ENCODE measurements at regions not wholly inside any gene's neighbourhood (a gene's known extent, or its start where the extent isn't known, plus 50 kb on each side); places are given as distances from the start of the nearest gene placed in this dataset. TPM values are rescaled to one million over a fixed set of nuclear protein-coding genes. Genes with fewer than 3 reads are reported as not detected.

GRCh38 chrX:114390251-114390796, 193.6 kb upstream of the HTR2C start:
- no peaks in the 10 kb centered on the region for H3K4me1 ChIP-seq (ENCODE audit: control insufficient read depth in 4 of 4, insufficient read depth in 4 of 4, low read length in 3 of 4)
- no peak for TF ChIP-seq JUND (IDR thresholded peaks at IDR 0.05)
- no peak for TF ChIP-seq FOXA2 (IDR thresholded peaks at IDR 0.05)
- no peak for TF ChIP-seq RAD21 (IDR thresholded peaks at IDR 0.05)
- no peak for TF ChIP-seq ZBTB33 (IDR thresholded peaks at IDR 0.05)
- no peak for TF ChIP-seq MAX (IDR thresholded peaks at IDR 0.05)
- no peak for TF ChIP-seq SP1 (IDR thresholded peaks at IDR 0.05)
- no peak for TF ChIP-seq NR2F2 (IDR thresholded peaks at IDR 0.05)
- no peak for TF ChIP-seq ATF3 (IDR thresholded peaks at IDR 0.05)
- TF ChIP-seq HNF4A (conservative IDR thresholded peaks at IDR 0.05), result no peak
- no peak for TF ChIP-seq EGR1 (IDR thresholded peaks at IDR 0.05; ENCODE audit: low read depth in 2 of 2)
- no peak for TF ChIP-seq CTCF (IDR thresholded peaks at IDR 0.05; ENCODE audit: low read depth, low read length, missing input control)
- no peak for TF ChIP-seq RXRA (IDR thresholded peaks at IDR 0.05)
- no peak for TF ChIP-seq GABPA (IDR thresholded peaks at IDR 0.05 in 1 of 2, conservative IDR thresholded peaks at IDR 0.05 in 1 of 2)
- TF ChIP-seq REST (IDR thresholded peaks at IDR 0.05), result no peak
- no peak for TF ChIP-seq HNF4G (IDR thresholded peaks at IDR 0.05)
- TF ChIP-seq FOXA1 (IDR thresholded peaks at IDR 0.05), result no peak
- TF ChIP-seq TAF1 (conservative IDR thresholded peaks at IDR 0.05), result no peak
- H3K36me3 ChIP-seq (ENCODE audit: control insufficient read depth in 4 of 4, insufficient read depth in 3 of 4, low read depth in 1 of 4, low read length in 3 of 4), result no peaks in the 10 kb centered on the region
- no peak overlapping the region for H3K27ac ChIP-seq (ENCODE audit: low read depth in 1 of 2, low read length in 2 of 2)
- H3K9me3 ChIP-seq (ENCODE audit: control insufficient read depth in 4 of 4, low read length in 3 of 4), result no peaks in the 10 kb centered on the region
- no peak for DNase-seq (ENCODE audit: low spot score)
- H3K4me3 ChIP-seq (ENCODE audit: low read depth in 1 of 3, low read length in 3 of 3), result no peak overlapping the region
- H3K9ac ChIP-seq (ENCODE audit: low read depth in 1 of 2, low read length in 2 of 2), result no peak overlapping the region
- no peaks in the 10 kb centered on the region for H3K27me3 ChIP-seq (ENCODE audit: control insufficient read depth in 4 of 4, insufficient read depth in 4 of 4, low read length in 3 of 4)
- 93% methylated on average over 31 of the region's 31 CpGs for WGBS

Small RNA genes lying in the stretch of these regions (small RNA-seq; reads per million reads assigned to genes)
- gene AL953862.1, result not detected
